K562 (cell line): ENCODE measurements at regions not wholly inside any gene's neighbourhood (a gene's known extent, or its start where the extent isn't known, plus 50 kb on each side); places are given as distances from the start of the nearest gene placed in this dataset.

Experiments used
- ATAC-seq: fragments of 200-7000 bp; cut with Tn5 transposase; 3 replicates; pipeline ENCODE4 v1.9.1; 2020; ENCODE audit warnings: moderate library complexity
- BruUV-seq: library from RNA; stranded (reverse); fragments of 400-500 nt; replicated peaks from 2 replicates; lab custom pipeline; 2021; lab: Mats Ljungman, UMichigan
- CTCF ChIA-PET: fragments of 300-600 bp; formaldehyde crosslinking; extraction: SDS; loops from one replicate; lab custom pipeline; 2021; ENCODE audit warnings: low intra/inter-chr PET ratio; lab: Yijun Ruan, JAX
- POLR2A ChIA-PET: fragments of 300-600, 350-650 bp; sonication (Branson Sonifier 250); formaldehyde crosslinking; extraction: SDS; loops from one replicate; lab custom pipeline; 2021; ENCODE audit warnings: antibody characterized with exemption, inconsistent platforms; lab: Yijun Ruan, JAX
- DNase-seq, 4 experiments: peaks; one replicate each; pipeline versions ENCODE4 v3.0.0 to v3.0.0-alpha.2; 2011 to 2018; ENCODE audit warnings: low spot score in 3 of 4, mixed read lengths in 3 of 4; ENCODE audit errors: extremely low read depth in 1 of 4
- FAIRE-seq: peaks from 2 replicates; lab custom pipeline; 2011; peaks lifted over from hg19 to GRCh38; lab: Jason Lieb, UNC
- H2AFZ ChIP-seq: 2 replicates; pipeline ENCODE4 v1.6.0; 2011; ENCODE audit warnings: low read depth, low read length, control low read depth, inconsistent platforms
- H3K27ac ChIP-seq: fragments of 200-600 bp; 3 replicates; pipeline ENCODE4 v1.8.0; 2011; ENCODE audit warnings: low read depth, mild to moderate bottlenecking, control low read depth, inconsistent platforms, low read length, moderate library complexity, mixed read lengths; ENCODE audit errors: extremely low read depth
- H3K27me3 ChIP-seq, 2 experiments: fragments of 300-600 bp in 1 of 2; 2 replicates in 1 of 2; 3 replicates in 1 of 2; pipeline versions ENCODE4 v1.6.0 to v1.8.0; 2011; ENCODE audit warnings: inconsistent platforms in 2 of 2, low read length in 2 of 2, mild to moderate bottlenecking in 1 of 2, mixed read lengths in 1 of 2, moderate library complexity in 1 of 2; ENCODE audit not compliant: control insufficient read depth in 2 of 2, insufficient read depth in 2 of 2
- H3K36me3 ChIP-seq: fragments of 300-600 bp; 3 replicates; pipeline ENCODE4 v1.8.0; 2011; ENCODE audit warnings: mild to moderate bottlenecking, low read length, inconsistent platforms; ENCODE audit not compliant: control insufficient read depth, insufficient read depth
- H3K4me1 ChIP-seq, 2 experiments: fragments of 200-600 bp in 1 of 2; replicated peaks in 1 of 2; 2 replicates in 1 of 2; 3 replicates in 1 of 2; pipeline versions ENCODE4 v1.5.1 to v1.8.0; 2011; ENCODE audit warnings: inconsistent platforms in 2 of 2, low read length in 2 of 2, mild to moderate bottlenecking in 1 of 2, mixed read lengths in 1 of 2, moderate library complexity in 1 of 2; ENCODE audit not compliant: control insufficient read depth in 2 of 2, insufficient read depth in 2 of 2
- H3K4me2 ChIP-seq: 2 replicates; pipeline ENCODE4 v1.6.1; 2011; ENCODE audit warnings: low read length, control low read depth, inconsistent platforms, mixed read lengths; ENCODE audit not compliant: insufficient read depth
- H3K4me3 ChIP-seq: fragments of 200-600 bp; sonication (generic), shearing (Covaris generic); 2 replicates; pipeline ENCODE4 v1.5.1; 2016; ENCODE audit warnings: control low read depth, inconsistent platforms
- H3K79me2 ChIP-seq: fragments of 200-600 bp; 3 replicates; pipeline ENCODE4 v1.8.0; 2011; ENCODE audit warnings: low read length, inconsistent platforms; ENCODE audit not compliant: control insufficient read depth, insufficient read depth
- H3K9ac ChIP-seq, 2 experiments: 2 replicates each; pipeline versions ENCODE4 v1.6.0 to v1.6.1; 2011; ENCODE audit warnings: low read depth in 2 of 2, low read length in 2 of 2, control low read depth in 1 of 2, inconsistent platforms in 1 of 2, mild to moderate bottlenecking in 1 of 2, mixed read lengths in 1 of 2; ENCODE audit not compliant: insufficient read depth in 1 of 2
- H3K9me1 ChIP-seq: one replicate; pipeline ENCODE4 v1.6.0; 2011; ENCODE audit warnings: inconsistent platforms, mild to moderate bottlenecking, low read length, moderate library complexity; ENCODE audit not compliant: control insufficient read depth, insufficient read depth
- H3K9me3 ChIP-seq: replicated peaks from 2 replicates; pipeline ENCODE4 v1.5.1; 2011; ENCODE audit warnings: low read depth, low read length, inconsistent platforms; ENCODE audit not compliant: control insufficient read depth, insufficient read depth
- H4K20me1 ChIP-seq: replicated peaks from 2 replicates; pipeline ENCODE4 v1.6.1; 2011; ENCODE audit warnings: low read length, inconsistent platforms, mixed read lengths; ENCODE audit not compliant: control insufficient read depth, insufficient read depth
- CAMTA2 ChIP-seq: fragments of 250-450 bp; sonication (Bioruptor Pico); conservative IDR thresholded peaks from 2 replicates; pipeline ENCODE4 v1.5.1; 2022
- CBX3 ChIP-seq, 2 experiments: IDR thresholded peaks; 1 replicate in 1 of 2; 2 replicates in 1 of 2; pipeline ENCODE4 v1.6.1; 2012; ENCODE audit warnings: inconsistent platforms in 2 of 2, low read length in 2 of 2, borderline replicate concordance in 1 of 2, control low read depth in 1 of 2
- CREB3L1 ChIP-seq: fragments of 450-650 bp; IDR thresholded peaks from 2 replicates; pipeline ENCODE4 v1.6.1; 2014; ENCODE audit warnings: low read depth, mild to moderate bottlenecking, moderate library complexity, borderline replicate concordance
- NCOA1 ChIP-seq: fragments of 450-650 bp; IDR thresholded peaks from 2 replicates; pipeline ENCODE4 v1.6.1; 2016; ENCODE audit warnings: low read depth
- PCBP1 ChIP-seq: fragments of 200-400 bp; formaldehyde crosslinking; IDR thresholded peaks from 2 replicates; pipeline ENCODE4 v1.6.1; 2018; ENCODE audit warnings: mild to moderate bottlenecking, low read depth, low read length; ENCODE audit not compliant: poor library complexity, severe bottlenecking
- POLR2AphosphoS2 ChIP-seq: IDR thresholded peaks from 2 replicates; pipeline ENCODE4 v1.6.1; 2012; ENCODE audit warnings: low read length, improper control_type of control experiment
- RFX1 ChIP-seq: fragments of 450-650 bp; IDR thresholded peaks from 2 replicates; pipeline ENCODE4 v1.6.1; 2016; ENCODE audit warnings: mild to moderate bottlenecking, moderate library complexity
- ZBTB7A ChIP-seq: IDR thresholded peaks from 2 replicates; pipeline ENCODE4 v1.6.1; 2011; ENCODE audit warnings: low read depth, mild to moderate bottlenecking, low read length, moderate library complexity, borderline replicate concordance; ENCODE audit not compliant: control insufficient read depth
- in situ Hi-C: fragments of 300-500 bp; cut with MboI; formaldehyde crosslinking; loops from 4 replicates; pipeline ENCODE4 v1.15.0; 2018; ENCODE audit warnings: inconsistent platforms, mixed read lengths
- intact Hi-C: fragments of 100-400 bp; cut with micrococcal nuclease; formaldehyde crosslinking; loops from 2 replicates; pipeline ENCODE4 v1.14.2; 2022

GRCh38 chr5:57986761-57987341, 473.0 kb downstream of the PLK2 start:
- no peak for ATAC-seq
- H3K4me3 ChIP-seq: no peak overlapping the region
- H4K20me1 ChIP-seq: no peaks in the 10 kb centered on the region
- no peak overlapping the region for H3K4me2 ChIP-seq
- BruUV-seq: no TSS peak
- TF ChIP-seq PCBP1 (no peak), RFX1 (peak; percentile 36; the same call in 1 of the 2 replicates), ZBTB7A (no peak), CBX3 (IDR thresholded peaks at IDR 0.05; ENCODE audit: borderline replicate concordance in 1 of 2, low read length in 2 of 2) (no peak), CAMTA2 (CRISPR knock-in tag) (no peak), POLR2AphosphoS2 (no peak), NCOA1 (no peak), CREB3L1 (no peak)
- no peak for FAIRE-seq
- no peaks in the 10 kb centered on the region for H3K27me3 ChIP-seq
- H3K9ac ChIP-seq: no peak overlapping the region
- DNase-seq: no peak
- H3K9me3 ChIP-seq: no peaks in the 10 kb centered on the region; the same call in 1 of the 2 replicates
- no peaks in the 10 kb centered on the region for H3K9me1 ChIP-seq
- no peaks in the 10 kb centered on the region for H3K36me3 ChIP-seq
- no peak overlapping the region for H3K27ac ChIP-seq
- intact Hi-C loops: no loop called here
- ChIA-PET POLR2A (interaction anchor here (0.5 kb wide), 1 partner anchor 184 kb away, joined by 3 read pairs; no protein-coding TSS in a partner anchor), CTCF (no interaction called here)
- no peaks in the 10 kb centered on the region for H3K79me2 ChIP-seq
- in situ Hi-C loops: no loop called here
- no peaks in the 10 kb centered on the region for H3K4me1 ChIP-seq
- H2AFZ ChIP-seq: no peak overlapping the region
